ENCODE measurements at regions not wholly inside any gene's neighbourhood (a gene's known extent, or its start where the extent isn't known, plus 50 kb on each side); places are given as distances from the start of the nearest gene placed in this dataset.

GRCh38 chr1:14010476-14010875, 310.5 kb downstream of the PRDM2 start:
- no peak overlapping the region for H3K4me3 ChIP-seq
- no peak overlapping the region for H3K27ac ChIP-seq
- TF ChIP-seq, protein P1, sequence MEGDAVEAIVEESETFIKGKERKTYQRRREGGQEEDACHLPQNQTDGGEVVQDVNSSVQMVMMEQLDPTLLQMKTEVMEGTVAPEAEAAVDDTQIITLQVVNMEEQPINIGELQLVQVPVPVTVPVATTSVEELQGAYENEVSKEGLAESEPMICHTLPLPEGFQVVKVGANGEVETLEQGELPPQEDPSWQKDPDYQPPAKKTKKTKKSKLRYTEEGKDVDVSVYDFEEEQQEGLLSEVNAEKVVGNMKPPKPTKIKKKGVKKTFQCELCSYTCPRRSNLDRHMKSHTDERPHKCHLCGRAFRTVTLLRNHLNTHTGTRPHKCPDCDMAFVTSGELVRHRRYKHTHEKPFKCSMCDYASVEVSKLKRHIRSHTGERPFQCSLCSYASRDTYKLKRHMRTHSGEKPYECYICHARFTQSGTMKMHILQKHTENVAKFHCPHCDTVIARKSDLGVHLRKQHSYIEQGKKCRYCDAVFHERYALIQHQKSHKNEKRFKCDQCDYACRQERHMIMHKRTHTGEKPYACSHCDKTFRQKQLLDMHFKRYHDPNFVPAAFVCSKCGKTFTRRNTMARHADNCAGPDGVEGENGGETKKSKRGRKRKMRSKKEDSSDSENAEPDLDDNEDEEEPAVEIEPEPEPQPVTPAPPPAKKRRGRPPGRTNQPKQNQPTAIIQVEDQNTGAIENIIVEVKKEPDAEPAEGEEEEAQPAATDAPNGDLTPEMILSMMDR (IDR thresholded peaks at IDR 0.05), result no peak
- DNase-seq (ENCODE audit: low spot score), result no peak

GRCh38 chr1:14011132-14011531, 311.1 kb downstream of the PRDM2 start:
- no peak for DNase-seq (ENCODE audit: low spot score)

GRCh38 chr1:14011888-14012287, 311.9 kb downstream of the PRDM2 start:
- no peak for DNase-seq (ENCODE audit: low spot score)
- no peak overlapping the region for H3K27ac ChIP-seq
- TF ChIP-seq, protein P1 (IDR thresholded peaks at IDR 0.05), result no peak
- no peak overlapping the region for H3K4me3 ChIP-seq

More at GRCh38 chr1:14011132-14011531, 311.1 kb downstream of the PRDM2 start:
- TF ChIP-seq, protein P1 (IDR thresholded peaks at IDR 0.05), result no peak
- Histone ChIP-seq H3K4me3 (no peak overlapping the region), H3K27ac (no peak overlapping the region)

DNA sequence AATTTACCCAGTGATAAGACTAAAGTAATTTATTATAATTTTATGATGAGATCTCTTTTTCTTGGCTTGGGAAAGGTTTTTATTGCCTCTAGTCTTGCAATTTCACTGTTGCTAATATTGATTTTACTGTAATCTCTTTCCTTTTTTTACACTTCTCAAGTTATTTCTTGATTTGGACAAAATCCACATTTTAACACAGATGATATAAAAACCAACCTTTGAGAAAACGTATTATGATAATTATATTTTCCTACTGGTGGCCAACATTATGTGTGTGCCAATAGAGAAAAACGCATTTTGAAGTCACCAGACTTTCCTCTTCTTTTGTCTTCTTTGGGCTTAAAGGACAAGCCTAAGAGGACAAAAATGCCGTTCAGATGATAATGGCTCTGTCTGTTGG, 314.9 kb downstream of the PRDM2 start:
- no peak for DNase-seq (ENCODE audit: low spot score)
- H3K27ac ChIP-seq, result no peak overlapping the region
- TF ChIP-seq, protein P1 (IDR thresholded peaks at IDR 0.05), result no peak
- H3K4me3 ChIP-seq, result no peak overlapping the region

GRCh38 chr1:14015917-14016316, 315.9 kb downstream of the PRDM2 start:
- H3K4me3 ChIP-seq, result no peak overlapping the region
- no peak overlapping the region for H3K27ac ChIP-seq
- no peak for DNase-seq (ENCODE audit: low spot score)
- TF ChIP-seq, protein P1 (IDR thresholded peaks at IDR 0.05), result no peak

- TF ChIP-seq, protein P1 (IDR thresholded peaks at IDR 0.05), result no peak
- Histone ChIP-seq H3K4me3 (no peak overlapping the region), H3K27ac (no peak overlapping the region)
- DNase-seq (ENCODE audit: low spot score), result no peak
These were observed 317.6 kb downstream of the PRDM2 start for GRCh38 chr1:14017531-14017961.

DNA sequence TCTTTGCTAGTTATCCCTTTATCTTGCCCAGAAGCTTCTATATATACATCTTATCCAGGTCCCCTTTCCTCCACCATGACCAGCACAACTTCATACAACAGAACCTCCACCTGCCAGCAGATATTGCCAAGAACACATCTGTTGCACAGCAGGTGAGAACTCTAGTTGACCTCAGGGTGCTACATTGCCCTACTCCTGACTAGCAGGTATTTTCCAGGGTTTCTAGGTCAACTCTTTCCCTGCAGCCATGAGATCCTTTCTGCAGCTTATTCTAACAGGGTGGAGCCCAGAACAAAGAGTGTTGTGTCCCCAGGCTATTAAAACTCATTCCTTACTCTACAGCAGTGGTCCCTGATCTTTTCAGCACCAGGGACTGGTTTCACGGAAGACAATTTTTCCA, 319.5 kb downstream of the PRDM2 start:
- no peak overlapping the region for H3K4me3 ChIP-seq
- H3K27ac ChIP-seq, result no peak overlapping the region
- TF ChIP-seq, protein P1 (IDR thresholded peaks at IDR 0.05), result no peak
- no peak for DNase-seq (ENCODE audit: low spot score)
